ENCODE measurements at regions not wholly inside any gene's neighbourhood (a gene's known extent, or its start where the extent isn't known, plus 50 kb on each side); places are given as distances from the start of the nearest gene placed in this dataset.

DNA sequence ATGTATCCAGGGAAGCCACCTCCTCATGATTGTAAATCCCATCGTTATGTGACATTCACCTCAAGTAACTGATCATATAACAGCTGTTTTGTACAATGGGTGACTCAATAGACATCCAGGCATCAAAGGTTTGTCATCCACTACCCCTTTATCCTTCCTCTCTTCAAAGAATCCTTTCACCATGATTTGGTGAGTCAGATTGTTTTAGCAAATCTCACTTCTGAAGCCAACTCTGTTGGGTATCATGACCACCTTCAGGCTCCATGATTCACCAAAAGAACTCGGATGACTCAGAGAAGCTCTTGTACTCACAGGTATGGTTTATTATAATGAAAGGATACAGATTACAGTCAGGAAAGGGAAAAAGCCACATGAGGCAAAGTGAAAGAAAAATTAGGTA, 132.1 kb downstream of the PWWP3B start:
- no peak for TF ChIP-seq POLR2A (IDR thresholded peaks at IDR 0.05)
- TF ChIP-seq, protein P1, sequence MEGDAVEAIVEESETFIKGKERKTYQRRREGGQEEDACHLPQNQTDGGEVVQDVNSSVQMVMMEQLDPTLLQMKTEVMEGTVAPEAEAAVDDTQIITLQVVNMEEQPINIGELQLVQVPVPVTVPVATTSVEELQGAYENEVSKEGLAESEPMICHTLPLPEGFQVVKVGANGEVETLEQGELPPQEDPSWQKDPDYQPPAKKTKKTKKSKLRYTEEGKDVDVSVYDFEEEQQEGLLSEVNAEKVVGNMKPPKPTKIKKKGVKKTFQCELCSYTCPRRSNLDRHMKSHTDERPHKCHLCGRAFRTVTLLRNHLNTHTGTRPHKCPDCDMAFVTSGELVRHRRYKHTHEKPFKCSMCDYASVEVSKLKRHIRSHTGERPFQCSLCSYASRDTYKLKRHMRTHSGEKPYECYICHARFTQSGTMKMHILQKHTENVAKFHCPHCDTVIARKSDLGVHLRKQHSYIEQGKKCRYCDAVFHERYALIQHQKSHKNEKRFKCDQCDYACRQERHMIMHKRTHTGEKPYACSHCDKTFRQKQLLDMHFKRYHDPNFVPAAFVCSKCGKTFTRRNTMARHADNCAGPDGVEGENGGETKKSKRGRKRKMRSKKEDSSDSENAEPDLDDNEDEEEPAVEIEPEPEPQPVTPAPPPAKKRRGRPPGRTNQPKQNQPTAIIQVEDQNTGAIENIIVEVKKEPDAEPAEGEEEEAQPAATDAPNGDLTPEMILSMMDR (IDR thresholded peaks at IDR 0.05), result no peak
- intact Hi-C loops (cut with DNase I; ENCODE audit: low total_unique reads), result no loop called here
- 54 to 57% methylated on average over 2 of the region's 2 CpGs for WGBS, 2 donors
- no peak for DNase-seq (ENCODE audit: low spot score in 2 of 2)
- H3K4me3 ChIP-seq (ENCODE audit: low read depth, poor library complexity, severe bottlenecking), result no peak overlapping the region

DNA sequence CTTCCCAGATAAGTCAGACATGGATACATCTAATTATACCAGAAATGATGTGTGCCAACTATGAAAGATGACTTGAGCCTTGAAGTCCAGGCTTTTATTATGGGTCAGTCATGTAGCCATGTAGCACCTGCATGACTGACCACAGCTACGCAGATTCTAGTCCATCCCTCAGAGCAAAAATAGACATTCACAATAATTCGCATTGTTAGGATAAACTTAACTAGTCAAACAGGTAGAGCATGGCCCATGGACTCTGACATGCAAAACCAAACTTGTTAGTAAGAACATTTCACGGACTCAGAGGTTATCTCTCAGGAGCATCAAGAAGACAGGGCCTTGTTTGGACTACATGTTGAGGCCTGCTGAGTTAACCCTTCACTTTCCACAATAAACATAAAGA, 132.6 kb downstream of the PWWP3B start:
- no peak overlapping the region for H3K4me3 ChIP-seq (ENCODE audit: low read depth, poor library complexity, severe bottlenecking)
- DNase-seq (ENCODE audit: low spot score in 2 of 2), result no peak
- WGBS, 2 donors, result 53 to 57% methylated on average over 3 of the region's 3 CpGs
- intact Hi-C loops (cut with DNase I; ENCODE audit: low total_unique reads), result no loop called here
- TF ChIP-seq, protein P1 (IDR thresholded peaks at IDR 0.05), result no peak
- TF ChIP-seq POLR2A (IDR thresholded peaks at IDR 0.05), result no peak

DNA sequence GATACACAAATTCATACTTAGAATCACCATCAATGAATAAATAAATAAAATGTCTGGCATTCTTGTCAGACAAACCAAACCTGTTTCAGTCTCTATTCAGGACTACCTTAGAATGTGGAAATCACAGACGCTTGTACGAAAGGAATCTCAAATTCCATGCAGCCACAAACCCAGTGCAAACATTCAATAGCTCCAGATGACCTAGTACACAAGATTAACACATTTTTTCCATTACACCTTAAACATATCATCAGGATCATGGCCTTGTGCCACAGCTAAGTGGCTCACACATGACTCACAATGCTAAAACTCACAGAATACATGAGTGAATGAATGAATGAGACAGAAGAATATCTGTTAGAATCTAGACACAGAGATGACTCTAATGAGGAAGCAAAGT, 134.2 kb downstream of the PWWP3B start:
- no peak for DNase-seq (ENCODE audit: low spot score in 2 of 2)
- intact Hi-C loops (cut with DNase I; ENCODE audit: low total_unique reads), result no loop called here
- no peak for TF ChIP-seq POLR2A (IDR thresholded peaks at IDR 0.05)
- TF ChIP-seq, protein P1 (IDR thresholded peaks at IDR 0.05), result no peak
- no peak overlapping the region for H3K4me3 ChIP-seq (ENCODE audit: low read depth, poor library complexity, severe bottlenecking)
- 37 to 47% methylated on average over 2 of the region's 2 CpGs for WGBS, 2 donors

DNA sequence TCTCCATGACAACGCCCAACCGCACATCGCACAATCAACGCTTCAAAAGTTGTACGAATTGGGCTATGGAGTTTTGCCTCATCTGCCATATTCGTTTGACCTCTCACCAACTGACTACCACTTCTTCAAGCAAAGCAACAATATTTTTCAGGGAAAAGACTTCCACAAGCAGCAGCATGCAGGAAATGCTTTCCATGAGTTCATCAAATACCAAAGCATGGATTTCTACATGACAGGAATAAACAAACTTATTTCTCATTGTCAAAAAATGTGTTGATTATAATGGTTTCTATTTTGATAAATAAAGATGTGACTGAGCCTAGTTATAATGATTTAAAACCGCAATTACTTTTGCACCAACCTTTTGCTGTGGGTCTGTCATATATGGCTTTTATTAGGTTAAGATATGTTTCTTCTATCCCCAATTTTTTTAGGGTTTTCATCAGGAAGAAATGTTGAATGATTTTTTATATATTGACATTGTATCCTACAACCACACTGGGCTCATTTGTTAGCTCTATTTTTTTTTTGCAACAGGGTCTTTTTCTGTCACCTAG, 138.4 kb downstream of the PWWP3B start:
- intact Hi-C loops (cut with DNase I; ENCODE audit: low total_unique reads), result no loop called here
- no peak for TF ChIP-seq POLR2A (IDR thresholded peaks at IDR 0.05)
- TF ChIP-seq, protein P1 (IDR thresholded peaks at IDR 0.05), result no peak
- no peak for DNase-seq (ENCODE audit: low spot score in 2 of 2)
- no peak overlapping the region for H3K4me3 ChIP-seq (ENCODE audit: low read depth, poor library complexity, severe bottlenecking)
- WGBS, 2 donors, result 88 to 92% methylated on average over 7 of the region's 7 CpGs

DNA sequence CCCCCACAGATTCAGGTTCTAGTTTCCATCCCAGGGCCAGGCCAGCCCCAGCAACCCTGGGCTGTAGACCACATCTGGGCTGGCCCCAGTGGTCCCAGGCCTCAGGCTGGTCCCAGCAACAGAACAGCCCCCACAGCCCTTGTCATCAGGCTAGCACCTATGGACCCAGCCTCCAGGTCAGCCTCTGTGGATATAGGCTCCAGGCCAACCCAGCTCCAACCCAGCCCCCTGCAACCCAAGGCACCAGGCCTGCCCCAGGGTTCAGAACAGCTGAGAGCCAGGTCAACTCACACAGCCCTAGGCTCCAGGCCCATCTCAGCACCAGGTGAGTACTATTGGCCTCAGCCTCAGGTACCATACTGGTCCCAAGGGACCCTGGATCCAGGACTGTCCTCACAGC, 155.3 kb downstream of the PWWP3B start:
- intact Hi-C loops (cut with DNase I; ENCODE audit: low total_unique reads), result no loop called here

DNA sequence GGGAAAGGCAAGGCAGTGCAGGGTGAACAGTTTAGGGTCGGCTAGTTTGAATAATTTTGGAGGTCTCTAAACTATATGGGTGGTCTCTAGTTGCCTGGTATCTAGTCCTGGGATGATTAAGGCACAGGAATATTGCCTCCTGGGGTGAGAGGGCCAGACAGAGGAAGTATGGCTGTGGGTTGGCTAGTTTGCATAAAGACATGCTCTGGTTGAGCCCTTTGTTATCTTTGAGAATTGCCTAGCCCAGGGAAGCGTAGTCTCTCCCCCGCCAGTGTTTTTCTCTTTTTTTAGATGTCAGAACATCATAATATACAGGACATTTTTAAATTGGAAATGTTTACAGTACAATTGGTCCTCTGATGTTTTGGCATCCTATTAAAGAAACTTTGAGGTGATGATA, 163.5 kb downstream of the PWWP3B start:
- intact Hi-C loops (cut with DNase I; ENCODE audit: low total_unique reads), result no loop called here
- no peak for DNase-seq (ENCODE audit: low spot score in 2 of 2)
- WGBS, 2 donors, result 76 to 79% methylated on average over 3 of the region's 3 CpGs
- H3K4me3 ChIP-seq (ENCODE audit: low read depth, poor library complexity, severe bottlenecking), result no peak overlapping the region
- no peak for TF ChIP-seq POLR2A (IDR thresholded peaks at IDR 0.05)
- TF ChIP-seq, protein P1 (IDR thresholded peaks at IDR 0.05), result no peak

More for the DNA sequence above, 155.3 kb downstream of the PWWP3B start:
- H3K4me3 ChIP-seq (ENCODE audit: low read depth, poor library complexity, severe bottlenecking), result no peak overlapping the region
- TF ChIP-seq POLR2A (IDR thresholded peaks at IDR 0.05), result no peak
- TF ChIP-seq, protein P1 (IDR thresholded peaks at IDR 0.05), result no peak
- no peak for DNase-seq (ENCODE audit: low spot score in 2 of 2)
